B cell (primary cell): ENCODE measurements at regions not wholly inside any gene's neighbourhood (a gene's known extent, or its start where the extent isn't known, plus 50 kb on each side); places are given as distances from the start of the nearest gene placed in this dataset.

Source experiments
- ATAC-seq: fragments of 200-7000 bp; cut with Tn5 transposase; one replicate; pipeline ENCODE4 v1.10.0; 2021; ENCODE audit warnings: low read depth, mild to moderate bottlenecking, moderate number of reproducible peaks, moderate library complexity
- CTCF ChIA-PET: fragments of 350-600 bp; sonication (Branson Sonifier 250); formaldehyde crosslinking; loops from one replicate; lab custom pipeline; 2021; ENCODE audit warnings: antibody characterized with exemption, inconsistent platforms; lab: Charles Lee
- POLR2A ChIA-PET: fragments of 350-600 bp; sonication (Branson Sonifier 250); formaldehyde crosslinking; loops from one replicate; lab custom pipeline; 2021; ENCODE audit warnings: antibody characterized with exemption; lab: Charles Lee
- DNase-seq: peaks from one replicate; pipeline ENCODE4 v3.0.0; 2013
- H2AFZ ChIP-seq: 2 replicates; pipeline ENCODE4 v1.6.1; 2012; ENCODE audit warnings: mild to moderate bottlenecking, low read depth, low read length; ENCODE audit not compliant: insufficient read depth, poor library complexity, severe bottlenecking
- H3K27ac ChIP-seq, 2 donors: 1 replicate in 1 of 2; 2 replicates in 1 of 2; pipeline ENCODE4 v1.5.1; 2012 to 2013; ENCODE audit warnings: low read length in 2 of 2, mild to moderate bottlenecking in 2 of 2, moderate library complexity in 1 of 2
- H3K27me3 ChIP-seq, 4 experiments: fragments of 200-600 bp in 1 of 4; sonication (generic) in 1 of 4; replicated peaks in 1 of 4; 1 replicate in 2 of 4; 2 replicates in 2 of 4; pipeline versions ENCODE4 v1.6.1 to v1.7.0; 2013 to 2016; ENCODE audit warnings: low read length in 3 of 4, mild to moderate bottlenecking in 2 of 4, mixed read lengths in 1 of 4, moderate library complexity in 1 of 4; ENCODE audit not compliant: insufficient read depth in 4 of 4, control insufficient read depth in 3 of 4; ENCODE audit errors: control extremely low read depth in 1 of 4
- H3K36me3 ChIP-seq, 2 experiments: replicated peaks in 1 of 2; 1 replicate in 1 of 2; 2 replicates in 1 of 2; pipeline versions ENCODE4 v1.6.1 to v1.7.1; 2013; ENCODE audit warnings: low read length in 1 of 2; ENCODE audit not compliant: insufficient read depth in 2 of 2, control insufficient read depth in 1 of 2; ENCODE audit errors: control extremely low read depth in 1 of 2, extremely low read depth in 1 of 2
- H3K4me1 ChIP-seq, 2 donors: fragments of 200-600 bp in 1 of 2; sonication (generic) in 1 of 2; 1 replicate in 1 of 2; 2 replicates in 1 of 2; pipeline versions ENCODE4 v1.5.1 to v1.6.1; 2013 to 2017; ENCODE audit warnings: low read length in 2 of 2; ENCODE audit not compliant: control insufficient read depth in 2 of 2, insufficient read depth in 2 of 2
- H3K4me2 ChIP-seq: replicated peaks from 2 replicates; pipeline ENCODE3; 2012; ENCODE audit warnings: mild to moderate bottlenecking, low read depth, low read length; ENCODE audit not compliant: poor library complexity, severe bottlenecking
- H3K4me3 ChIP-seq, 5 experiments: fragments of 200-600 bp in 1 of 5; sonication (generic) in 1 of 5; 1 replicate in 3 of 5; 2 replicates in 2 of 5; pipeline versions ENCODE4 v1.5.1 to v1.7.0; 2011 to 2016; ENCODE audit warnings: low read length in 4 of 5, mild to moderate bottlenecking in 4 of 5, low read depth in 2 of 5, control low read depth in 1 of 5, moderate library complexity in 1 of 5; ENCODE audit not compliant: insufficient read depth in 1 of 5; ENCODE audit errors: control extremely low read depth in 1 of 5, extremely low read depth in 1 of 5
- H3K79me2 ChIP-seq: fragments of 200-600 bp; sonication (generic); one replicate; pipeline ENCODE4 v1.6.0; 2016; ENCODE audit warnings: low read length; ENCODE audit not compliant: control insufficient read depth, insufficient read depth
- H3K9ac ChIP-seq: fragments of 200-600 bp; sonication (generic); 2 replicates; pipeline ENCODE4 v1.6.1; 2017; ENCODE audit warnings: mild to moderate bottlenecking, low read length, moderate library complexity
- H3K9me3 ChIP-seq, 3 donors: one replicate each; pipeline versions ENCODE4 v1.6.1 to v1.7.1; 2013; ENCODE audit warnings: low read length in 2 of 3; ENCODE audit not compliant: control insufficient read depth in 2 of 3, insufficient read depth in 1 of 3; ENCODE audit errors: control extremely low read depth in 1 of 3
- H4K20me1 ChIP-seq: 2 replicates; pipeline ENCODE4 v1.6.0; 2012; ENCODE audit warnings: mild to moderate bottlenecking, low read length; ENCODE audit not compliant: insufficient read depth, control insufficient read depth, poor library complexity, severe bottlenecking
- H3K27ac Mint-ChIP-seq: one replicate; pipeline ENCODE4 v1.8.0; 2021; ENCODE audit warnings: mixed read lengths
- H3K27me3 Mint-ChIP-seq: one replicate; pipeline ENCODE4 v1.8.0; 2021; ENCODE audit warnings: mixed read lengths
- H3K4me1 Mint-ChIP-seq: one replicate; pipeline ENCODE4 v1.8.0; 2021; ENCODE audit warnings: mixed read lengths
- H3K4me3 Mint-ChIP-seq: one replicate; pipeline ENCODE4 v1.8.0; 2021; ENCODE audit warnings: mixed read lengths
- H3K9me3 Mint-ChIP-seq: one replicate; pipeline ENCODE4 v1.8.0; 2022; ENCODE audit warnings: mixed read lengths; ENCODE audit not compliant: insufficient read depth
- CTCF ChIP-seq: fragments of 200-600 bp; IDR thresholded peaks from one replicate; pipeline ENCODE4 v1.8.0; 2022; ENCODE audit warnings: antibody characterized with exemption, mild to moderate bottlenecking
- EZH2 ChIP-seq: IDR thresholded peaks from 2 replicates; pipeline ENCODE4 v1.6.1; 2012; ENCODE audit warnings: borderline replicate concordance, low read depth, mild to moderate bottlenecking, moderate library complexity, low read length; ENCODE audit not compliant: insufficient read depth, poor library complexity, severe bottlenecking
- WGBS: methylation state at CpG from one replicate; pipeline ENCODE4 v1.1.5; 2013; ENCODE audit warnings: missing lambda C conversion rate; ENCODE audit not compliant: insufficient coverage; 5-methylcytosine and 5-hydroxymethylcytosine counted together
- intact Hi-C: fragments of 100-400 bp; cut with micrococcal nuclease; formaldehyde crosslinking; loops from one replicate; pipeline ENCODE4 v1.10.0; 2022

GRCh38 chr2:5491523-5491922, 200.7 kb upstream of the SOX11 start:
- Mint-ChIP-seq H3K27ac (no peak overlapping the region), H3K4me3 (no peak overlapping the region), H3K4me1 (no peaks in the 10 kb centered on the region), H3K27me3 (no peaks in the 10 kb centered on the region), H3K9me3 (no peaks in the 10 kb centered on the region)
- DNase-seq (no peak), ATAC-seq (no peak)
- WGBS = no CpG with 5 or more reads among the region's 3 CpGs
- H3K9ac ChIP-seq = no peak overlapping the region
- no peak for TF ChIP-seq CTCF
- no peak for TF ChIP-seq EZH2
- no peak overlapping the region for H3K4me3 ChIP-seq
- H3K79me2 ChIP-seq = no peaks in the 10 kb centered on the region
- H2AFZ ChIP-seq = no peak overlapping the region
- H3K4me1 ChIP-seq = no peaks in the 10 kb centered on the region
- no peak overlapping the region for H3K27ac ChIP-seq
- H3K36me3 ChIP-seq = no peaks in the 10 kb centered on the region
- H3K9me3 ChIP-seq = peaks cover 0 to 17% (median 0%) of the 10 kb centered on the region in 3 donors
- CTCF ChIA-PET = no interaction called here
- POLR2A ChIA-PET = no interaction called here
- no peak overlapping the region for H3K4me2 ChIP-seq
- intact Hi-C loops = no loop called here
- no peaks in the 10 kb centered on the region for H4K20me1 ChIP-seq
- H3K27me3 ChIP-seq = no peaks in the 10 kb centered on the region

DNA sequence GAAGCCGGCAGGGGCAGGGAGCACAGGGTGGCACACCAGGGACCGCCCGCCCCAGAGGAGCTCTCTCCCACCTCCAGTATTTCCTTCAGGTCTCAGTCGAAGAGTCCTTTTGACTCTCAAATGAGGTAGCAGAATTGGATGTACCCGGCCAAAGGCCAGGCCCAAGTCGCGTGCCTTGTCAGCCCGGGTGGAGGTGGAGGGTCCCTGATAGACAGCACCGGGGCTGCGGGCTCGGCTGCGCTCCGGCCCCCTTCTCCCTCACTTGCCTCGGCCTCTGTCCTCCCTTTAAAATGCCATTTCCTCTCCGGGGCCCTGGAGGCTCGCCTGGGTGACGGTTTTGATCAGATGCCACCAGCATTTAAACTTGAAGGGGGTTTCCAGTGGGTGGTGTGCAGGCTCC, 198.9 kb upstream of the SOX11 start:
- ATAC-seq = no peak
- POLR2A ChIA-PET = no interaction called here
- H3K27ac Mint-ChIP-seq = no peak overlapping the region

More for the DNA sequence above, 198.9 kb upstream of the SOX11 start:
- H3K4me3 Mint-ChIP-seq = no peak overlapping the region
- no peak overlapping the region for H3K9ac ChIP-seq
- no peaks in the 10 kb centered on the region for H3K79me2 ChIP-seq
- no peaks in the 10 kb centered on the region for H3K4me1 ChIP-seq
- H3K27me3 ChIP-seq = no peaks in the 10 kb centered on the region
- no peak for TF ChIP-seq CTCF
- no peak for TF ChIP-seq EZH2
- DNase-seq = no peak
- 93% methylated on average over 17 of the region's 17 CpGs for WGBS
- no peak overlapping the region for H2AFZ ChIP-seq
- no peaks in the 10 kb centered on the region for H4K20me1 ChIP-seq
- CTCF ChIA-PET = no interaction called here
- H3K4me1 Mint-ChIP-seq = no peaks in the 10 kb centered on the region
- H3K27me3 Mint-ChIP-seq = no peaks in the 10 kb centered on the region
- H3K9me3 ChIP-seq = peaks cover 0 to 17% (median 0%) of the 10 kb centered on the region in 3 donors
- no peak overlapping the region for H3K27ac ChIP-seq
- intact Hi-C loops = no loop called here
- no peak overlapping the region for H3K4me2 ChIP-seq
- H3K4me3 ChIP-seq = no peak overlapping the region
- no peaks in the 10 kb centered on the region for H3K36me3 ChIP-seq
- no peaks in the 10 kb centered on the region for H3K9me3 Mint-ChIP-seq
